ENCODE measurements at regions not wholly inside any gene's neighbourhood (a gene's known extent, or its start where the extent isn't known, plus 50 kb on each side); places are given as distances from the start of the nearest gene placed in this dataset.

- no peak for TF ChIP-seq CTCF (IDR thresholded peaks at IDR 0.05)
- no peak for TF ChIP-seq POLR2A (IDR thresholded peaks at IDR 0.05)
- intact Hi-C loops (cut with DNase I; ENCODE audit: low total_unique reads): no loop called here
- DNase-seq (ENCODE audit: low spot score in 2 of 2): no peak
- WGBS, 2 donors: 83 to 88% methylated on average over 1 of the region's 1 CpG
- H3K4me3 ChIP-seq (ENCODE audit: low read depth, poor library complexity, severe bottlenecking): no peak overlapping the region
These were observed 51.4 kb upstream of the GREM2 start for GRCh38 chr1:240663169-240663879.
